ENCODE measurements at regions not wholly inside any gene's neighbourhood (a gene's known extent, or its start where the extent isn't known, plus 50 kb on each side); places are given as distances from the start of the nearest gene placed in this dataset.

DNA sequence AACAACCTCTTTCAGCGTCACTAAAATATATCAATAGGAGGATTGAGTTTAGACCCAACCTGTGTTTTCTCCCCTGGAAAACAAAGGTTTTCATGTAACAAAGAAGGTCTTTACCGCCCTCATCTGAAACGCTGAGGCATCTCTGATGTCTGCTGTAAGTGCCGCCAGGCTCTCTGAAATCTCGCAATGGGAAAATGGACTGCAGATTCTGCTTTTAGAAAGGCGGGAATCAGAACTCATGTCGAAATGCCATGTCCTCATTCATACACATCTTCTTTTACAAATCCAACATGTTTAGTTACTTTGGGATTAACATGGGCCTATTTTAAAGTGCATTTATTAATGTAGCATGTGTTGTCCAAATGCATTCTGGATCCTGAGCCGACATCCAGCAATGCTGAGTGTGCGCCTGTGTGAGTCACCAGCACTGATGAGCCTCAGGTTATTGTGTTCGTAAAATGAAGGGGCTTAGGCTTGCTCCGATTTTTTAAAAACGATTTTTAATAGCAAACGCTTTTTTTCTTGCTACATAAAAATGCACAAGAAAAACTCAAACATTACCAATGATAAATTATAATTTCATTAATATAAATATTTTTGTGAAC, 51.9 kb upstream of the PLEKHG4B start:
- TF ChIP-seq, protein P1, sequence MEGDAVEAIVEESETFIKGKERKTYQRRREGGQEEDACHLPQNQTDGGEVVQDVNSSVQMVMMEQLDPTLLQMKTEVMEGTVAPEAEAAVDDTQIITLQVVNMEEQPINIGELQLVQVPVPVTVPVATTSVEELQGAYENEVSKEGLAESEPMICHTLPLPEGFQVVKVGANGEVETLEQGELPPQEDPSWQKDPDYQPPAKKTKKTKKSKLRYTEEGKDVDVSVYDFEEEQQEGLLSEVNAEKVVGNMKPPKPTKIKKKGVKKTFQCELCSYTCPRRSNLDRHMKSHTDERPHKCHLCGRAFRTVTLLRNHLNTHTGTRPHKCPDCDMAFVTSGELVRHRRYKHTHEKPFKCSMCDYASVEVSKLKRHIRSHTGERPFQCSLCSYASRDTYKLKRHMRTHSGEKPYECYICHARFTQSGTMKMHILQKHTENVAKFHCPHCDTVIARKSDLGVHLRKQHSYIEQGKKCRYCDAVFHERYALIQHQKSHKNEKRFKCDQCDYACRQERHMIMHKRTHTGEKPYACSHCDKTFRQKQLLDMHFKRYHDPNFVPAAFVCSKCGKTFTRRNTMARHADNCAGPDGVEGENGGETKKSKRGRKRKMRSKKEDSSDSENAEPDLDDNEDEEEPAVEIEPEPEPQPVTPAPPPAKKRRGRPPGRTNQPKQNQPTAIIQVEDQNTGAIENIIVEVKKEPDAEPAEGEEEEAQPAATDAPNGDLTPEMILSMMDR (IDR thresholded peaks at IDR 0.05; ENCODE audit: low read depth, low read length), result no peak
- DNase-seq (ENCODE audit: extremely low read depth, low read depth), result no peak
